ENCODE measurements at regions not wholly inside any gene's neighbourhood (a gene's known extent, or its start where the extent isn't known, plus 50 kb on each side); places are given as distances from the start of the nearest gene placed in this dataset.

DNA sequence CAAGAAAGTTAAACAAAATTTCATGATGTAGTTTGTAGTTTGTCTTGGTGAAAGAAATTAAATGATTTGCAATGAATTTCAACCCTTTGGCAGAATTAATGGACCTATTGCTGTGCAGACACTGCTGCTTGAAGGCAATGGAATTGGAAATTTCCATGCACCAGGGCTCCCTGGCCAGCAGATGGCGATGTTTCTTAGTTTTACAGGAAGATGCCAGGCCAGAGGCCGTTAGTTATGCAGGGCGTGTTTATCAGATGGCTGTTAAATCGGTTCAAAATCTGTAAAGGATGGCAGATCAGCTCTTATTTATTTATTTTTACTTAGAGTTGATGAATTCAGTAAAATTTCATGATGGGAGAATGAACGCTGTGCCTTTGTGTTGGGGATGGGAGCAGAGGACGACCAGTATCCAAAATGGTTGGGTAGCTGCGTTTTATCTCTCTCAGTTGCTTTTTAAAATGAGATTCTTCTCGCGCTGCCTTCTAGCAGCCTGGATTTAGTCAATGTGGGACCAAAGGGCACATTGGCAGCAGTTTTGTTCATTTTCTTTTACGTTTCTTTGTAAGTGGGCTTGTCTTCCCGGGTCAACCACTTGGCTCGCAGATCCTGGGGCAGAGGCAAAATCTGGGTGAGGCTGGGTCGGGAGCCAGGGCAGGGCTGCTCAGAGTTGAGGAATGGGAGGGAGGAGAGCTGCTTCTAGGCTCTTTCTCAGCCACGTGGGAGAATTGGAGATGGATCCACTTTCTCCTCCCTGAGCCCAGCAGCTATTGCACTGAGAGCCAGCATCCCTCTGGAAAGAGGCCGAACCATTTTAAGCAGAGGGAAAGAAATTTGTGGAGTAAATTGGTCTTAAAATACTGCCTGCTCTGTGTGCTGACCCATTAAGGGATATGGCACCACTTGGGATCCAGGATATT, 344.0 kb downstream of the PIK3C3 start:
- TF ChIP-seq EZH2 (IDR thresholded peaks at IDR 0.05) (no peak), FOXP2 (optimal IDR thresholded peaks at IDR 0.05; ENCODE audit: control extremely low read depth, extremely low read length, insufficient read depth) (no peak), POLR2AphosphoS5 (IDR thresholded peaks at IDR 0.05; ENCODE audit: borderline replicate concordance, low read depth, low read length) (no peak)

DNA sequence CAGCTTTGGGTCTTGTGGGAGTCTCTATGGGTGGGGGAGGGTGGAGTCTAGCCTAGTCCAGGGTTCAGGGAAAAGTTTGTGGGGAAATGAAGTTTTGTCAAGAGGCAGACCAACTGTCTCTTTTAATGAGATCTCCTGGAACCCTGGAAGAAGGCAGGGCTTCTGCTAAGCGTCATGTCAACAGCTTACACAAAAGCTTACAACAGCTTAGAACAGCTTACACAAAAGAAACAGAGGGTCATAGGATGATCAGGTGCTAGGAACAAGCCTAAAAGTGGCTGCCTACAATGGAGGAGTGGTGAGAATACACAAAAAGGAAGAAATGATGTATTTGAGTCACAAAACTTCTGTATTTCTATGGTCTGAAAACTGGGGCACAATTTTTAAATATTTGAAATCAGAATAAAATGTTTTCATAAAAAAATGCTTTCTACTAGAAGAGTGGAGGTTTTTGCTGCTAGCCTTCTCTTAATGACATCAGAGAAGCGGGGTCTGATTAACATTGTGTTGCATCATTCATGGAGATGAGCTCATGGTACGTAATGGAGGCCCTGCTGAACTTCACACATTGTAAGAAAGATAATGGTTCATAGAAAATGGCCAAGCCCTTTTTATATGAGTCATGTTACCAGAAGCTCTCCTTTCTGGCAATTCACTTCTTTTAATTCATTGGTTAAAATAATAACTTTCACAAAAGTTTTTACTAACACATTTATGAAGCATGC, 351.0 kb downstream of the PIK3C3 start:
- H3K36me3 ChIP-seq (ENCODE audit: insufficient read depth, low read length), result no peaks in the 10 kb centered on the region
- no peak for DNase-seq (ENCODE audit: low read depth, low spot score)
- no peak overlapping the region for H3K4me3 ChIP-seq
- no peak for TF ChIP-seq FOXP2 (optimal IDR thresholded peaks at IDR 0.05; ENCODE audit: control extremely low read depth, extremely low read length, insufficient read depth)
- no peak for TF ChIP-seq POLR2AphosphoS5 (IDR thresholded peaks at IDR 0.05; ENCODE audit: borderline replicate concordance, low read depth, low read length)
- TF ChIP-seq EZH2 (IDR thresholded peaks at IDR 0.05), result no peak
- no peak overlapping the region for H3K9ac ChIP-seq (ENCODE audit: insufficient read length)
- no peak overlapping the region; the same call in 1 of the 2 replicates for H3K27ac ChIP-seq
- H3K9me3 ChIP-seq (ENCODE audit: low read depth, low read length), result no peaks in the 10 kb centered on the region

More for the DNA sequence above, 344.0 kb downstream of the PIK3C3 start:
- H3K27ac ChIP-seq, result no peak overlapping the region
- no peaks in the 10 kb centered on the region for H3K9me3 ChIP-seq (ENCODE audit: low read depth, low read length)
- H3K4me3 ChIP-seq, result no peak overlapping the region
- H3K9ac ChIP-seq (ENCODE audit: insufficient read length), result no peak overlapping the region
- no peaks in the 10 kb centered on the region for H3K36me3 ChIP-seq (ENCODE audit: insufficient read depth, low read length)
- DNase-seq (ENCODE audit: low read depth, low spot score), result no peak

GRCh38 chr18:42306594-42306980, 351.6 kb downstream of the PIK3C3 start:
- Histone ChIP-seq H3K36me3 (ENCODE audit: insufficient read depth, low read length) (no peaks in the 10 kb centered on the region), H3K9ac (ENCODE audit: insufficient read length) (no peak overlapping the region), H3K9me3 (ENCODE audit: low read depth, low read length) (no peaks in the 10 kb centered on the region), H3K4me3 (no peak overlapping the region), H3K27ac (peak overlapping the region; percentile 15; the same call in 1 of the 2 replicates)
- DNase-seq (ENCODE audit: low read depth, low spot score), result no peak
- no peak for TF ChIP-seq FOXP2 (optimal IDR thresholded peaks at IDR 0.05; ENCODE audit: control extremely low read depth, extremely low read length, insufficient read depth)
- TF ChIP-seq POLR2AphosphoS5 (IDR thresholded peaks at IDR 0.05; ENCODE audit: borderline replicate concordance, low read depth, low read length), result no peak
- no peak for TF ChIP-seq EZH2 (IDR thresholded peaks at IDR 0.05)

GRCh38 chr18:42310956-42311355, 355.9 kb downstream of the PIK3C3 start:
- peak overlapping the region; percentile 7; the same call in 1 of the 2 replicates for H3K27ac ChIP-seq
- no peak overlapping the region for H3K9ac ChIP-seq (ENCODE audit: insufficient read length)
- no peaks in the 10 kb centered on the region for H3K36me3 ChIP-seq (ENCODE audit: insufficient read depth, low read length)
- 0 out of 2 replicates have a peak overlapping the region, but pooled peaks have one; percentile 12 for H3K4me3 ChIP-seq
- H3K9me3 ChIP-seq (ENCODE audit: low read depth, low read length), result no peaks in the 10 kb centered on the region
- TF ChIP-seq POLR2AphosphoS5 (IDR thresholded peaks at IDR 0.05; ENCODE audit: borderline replicate concordance, low read depth, low read length) (no peak), EZH2 (IDR thresholded peaks at IDR 0.05) (no peak), FOXP2 (optimal IDR thresholded peaks at IDR 0.05; ENCODE audit: control extremely low read depth, extremely low read length, insufficient read depth) (no peak)
- DNase-seq (ENCODE audit: low read depth, low spot score), result peak; percentile 39

GRCh38 chr18:42326752-42327151, 371.7 kb downstream of the PIK3C3 start:
- no peak overlapping the region for H3K9ac ChIP-seq (ENCODE audit: insufficient read length)
- no peak overlapping the region for H3K27ac ChIP-seq
- H3K36me3 ChIP-seq (ENCODE audit: insufficient read depth, low read length), result no peaks in the 10 kb centered on the region
- H3K4me3 ChIP-seq, result no peak overlapping the region
- TF ChIP-seq FOXP2 (optimal IDR thresholded peaks at IDR 0.05; ENCODE audit: control extremely low read depth, extremely low read length, insufficient read depth) (no peak), EZH2 (IDR thresholded peaks at IDR 0.05) (no peak), POLR2AphosphoS5 (IDR thresholded peaks at IDR 0.05; ENCODE audit: borderline replicate concordance, low read depth, low read length) (no peak)
- no peak for DNase-seq (ENCODE audit: low read depth, low spot score)
- H3K9me3 ChIP-seq (ENCODE audit: low read depth, low read length), result no peaks in the 10 kb centered on the region

DNA sequence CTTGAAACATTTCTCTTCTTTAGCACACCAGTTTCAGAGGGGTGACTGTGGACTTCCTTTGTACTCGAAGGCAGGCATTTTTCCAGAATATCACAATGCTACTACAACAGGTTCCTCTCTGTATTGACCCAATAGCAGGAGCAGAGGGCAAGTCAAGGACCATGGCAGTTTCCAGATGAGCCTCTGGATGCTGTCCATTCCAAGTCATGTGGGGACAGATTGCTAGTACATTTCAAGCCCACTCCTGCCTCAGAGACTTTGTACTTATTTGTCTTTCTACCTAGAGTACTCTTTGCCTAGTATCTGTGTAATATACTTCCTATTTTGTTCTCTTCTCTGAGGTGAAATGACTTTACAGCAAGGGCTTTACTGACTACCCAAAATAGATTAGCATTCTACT, 373.9 kb downstream of the PIK3C3 start:
- no peak for DNase-seq (ENCODE audit: low read depth, low spot score)
- Histone ChIP-seq H3K4me3 (no peak overlapping the region), H3K9me3 (ENCODE audit: low read depth, low read length) (no peaks in the 10 kb centered on the region), H3K9ac (ENCODE audit: insufficient read length) (no peak overlapping the region), H3K27ac (no peak overlapping the region), H3K36me3 (ENCODE audit: insufficient read depth, low read length) (no peaks in the 10 kb centered on the region)
- TF ChIP-seq EZH2 (IDR thresholded peaks at IDR 0.05) (no peak), FOXP2 (optimal IDR thresholded peaks at IDR 0.05; ENCODE audit: control extremely low read depth, extremely low read length, insufficient read depth) (no peak), POLR2AphosphoS5 (IDR thresholded peaks at IDR 0.05; ENCODE audit: borderline replicate concordance, low read depth, low read length) (no peak)

DNA sequence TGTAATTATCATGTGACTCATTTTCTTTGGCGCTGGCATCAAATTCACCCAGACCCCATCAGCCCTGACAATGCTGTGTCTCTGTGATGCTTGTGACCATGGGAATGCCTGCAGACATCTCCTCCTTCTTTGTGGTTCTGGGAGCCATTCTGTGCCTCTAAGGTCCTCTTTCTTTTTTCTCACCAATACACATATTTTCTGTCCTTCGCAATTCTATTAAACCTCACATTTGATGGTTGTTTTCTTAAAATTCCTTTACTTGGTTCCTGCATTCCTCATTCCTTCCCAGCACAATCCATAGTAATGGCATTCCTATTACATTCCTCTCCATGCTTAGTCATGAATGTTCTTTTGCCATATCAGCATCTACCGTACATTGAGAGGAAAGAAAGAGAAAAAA, 375.3 kb downstream of the PIK3C3 start:
- DNase-seq (ENCODE audit: low read depth, low spot score), result no peak
- TF ChIP-seq FOXP2 (optimal IDR thresholded peaks at IDR 0.05; ENCODE audit: control extremely low read depth, extremely low read length, insufficient read depth) (no peak), POLR2AphosphoS5 (IDR thresholded peaks at IDR 0.05; ENCODE audit: borderline replicate concordance, low read depth, low read length) (no peak), EZH2 (IDR thresholded peaks at IDR 0.05) (no peak)
- Histone ChIP-seq H3K9ac (ENCODE audit: insufficient read length) (no peak overlapping the region), H3K9me3 (ENCODE audit: low read depth, low read length) (no peaks in the 10 kb centered on the region), H3K27ac (no peak overlapping the region), H3K36me3 (ENCODE audit: insufficient read depth, low read length) (no peaks in the 10 kb centered on the region), H3K4me3 (no peak overlapping the region)

- no peaks in the 10 kb centered on the region for H3K9me3 ChIP-seq (ENCODE audit: low read depth, low read length)
- H3K4me3 ChIP-seq, result no peak overlapping the region
- H3K9ac ChIP-seq (ENCODE audit: insufficient read length), result no peak overlapping the region
- TF ChIP-seq FOXP2 (optimal IDR thresholded peaks at IDR 0.05; ENCODE audit: control extremely low read depth, extremely low read length, insufficient read depth) (no peak), EZH2 (IDR thresholded peaks at IDR 0.05) (no peak), POLR2AphosphoS5 (IDR thresholded peaks at IDR 0.05; ENCODE audit: borderline replicate concordance, low read depth, low read length) (no peak)
- H3K36me3 ChIP-seq (ENCODE audit: insufficient read depth, low read length), result no peaks in the 10 kb centered on the region
- DNase-seq (ENCODE audit: low read depth, low spot score), result no peak
- H3K27ac ChIP-seq, result no peak overlapping the region
Observed at GRCh38 chr18:42333558-42333957, 378.5 kb downstream of the PIK3C3 start.

All from SK-N-MC (cell line).